D721Med (cell line): ENCODE measurements at regions not wholly inside any gene's neighbourhood (a gene's known extent, or its start where the extent isn't known, plus 50 kb on each side); places are given as distances from the start of the nearest gene placed in this dataset.

ENCODE experiments used
- DNase-seq: peaks from one replicate; pipeline ENCODE4 v3.0.0; 2011; ENCODE audit warnings: low spot score; ENCODE audit not compliant: insufficient read length
- FAIRE-seq: peaks from 2 replicates; lab custom pipeline; 2011; peaks lifted over from hg19 to GRCh38; lab: Jason Lieb, UNC
- TF ChIP-seq, protein P1 (sequence below): IDR thresholded peaks from 2 replicates; pipeline ENCODE4 v1.5.1; 2012; ENCODE audit warnings: mild to moderate bottlenecking, control low read depth; ENCODE audit not compliant: insufficient read depth; ENCODE audit errors: missing control alignments

DNA sequence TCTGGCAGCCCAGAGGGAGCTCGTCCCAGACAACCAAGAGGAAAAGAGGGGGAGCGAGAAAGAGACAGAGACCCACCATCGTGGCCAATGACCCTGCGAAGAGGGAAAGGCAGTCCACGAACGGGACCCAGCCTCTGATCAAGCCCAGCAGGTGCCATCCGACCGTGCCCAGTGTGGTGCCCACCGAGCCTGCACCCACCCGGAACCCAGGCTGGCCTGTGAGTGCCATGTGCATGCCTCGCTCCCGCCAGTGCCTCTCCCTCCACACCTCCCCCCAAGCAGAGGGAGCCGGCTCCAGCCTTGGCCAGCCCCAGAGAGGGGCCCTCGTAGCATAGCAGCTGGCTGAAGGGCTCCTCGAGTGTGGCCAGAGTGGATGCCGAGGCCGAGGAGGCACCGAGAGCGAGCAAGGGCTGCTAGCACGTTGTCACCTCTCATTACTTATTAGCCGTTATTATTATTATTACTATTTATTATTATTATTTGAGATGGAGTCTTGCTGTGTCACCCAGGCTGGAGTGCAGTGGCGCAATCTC lies 130.7 kb upstream of the CHRM3 start:
- TF ChIP-seq, protein P1, sequence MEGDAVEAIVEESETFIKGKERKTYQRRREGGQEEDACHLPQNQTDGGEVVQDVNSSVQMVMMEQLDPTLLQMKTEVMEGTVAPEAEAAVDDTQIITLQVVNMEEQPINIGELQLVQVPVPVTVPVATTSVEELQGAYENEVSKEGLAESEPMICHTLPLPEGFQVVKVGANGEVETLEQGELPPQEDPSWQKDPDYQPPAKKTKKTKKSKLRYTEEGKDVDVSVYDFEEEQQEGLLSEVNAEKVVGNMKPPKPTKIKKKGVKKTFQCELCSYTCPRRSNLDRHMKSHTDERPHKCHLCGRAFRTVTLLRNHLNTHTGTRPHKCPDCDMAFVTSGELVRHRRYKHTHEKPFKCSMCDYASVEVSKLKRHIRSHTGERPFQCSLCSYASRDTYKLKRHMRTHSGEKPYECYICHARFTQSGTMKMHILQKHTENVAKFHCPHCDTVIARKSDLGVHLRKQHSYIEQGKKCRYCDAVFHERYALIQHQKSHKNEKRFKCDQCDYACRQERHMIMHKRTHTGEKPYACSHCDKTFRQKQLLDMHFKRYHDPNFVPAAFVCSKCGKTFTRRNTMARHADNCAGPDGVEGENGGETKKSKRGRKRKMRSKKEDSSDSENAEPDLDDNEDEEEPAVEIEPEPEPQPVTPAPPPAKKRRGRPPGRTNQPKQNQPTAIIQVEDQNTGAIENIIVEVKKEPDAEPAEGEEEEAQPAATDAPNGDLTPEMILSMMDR: no peak
- no peak for FAIRE-seq

DNA sequence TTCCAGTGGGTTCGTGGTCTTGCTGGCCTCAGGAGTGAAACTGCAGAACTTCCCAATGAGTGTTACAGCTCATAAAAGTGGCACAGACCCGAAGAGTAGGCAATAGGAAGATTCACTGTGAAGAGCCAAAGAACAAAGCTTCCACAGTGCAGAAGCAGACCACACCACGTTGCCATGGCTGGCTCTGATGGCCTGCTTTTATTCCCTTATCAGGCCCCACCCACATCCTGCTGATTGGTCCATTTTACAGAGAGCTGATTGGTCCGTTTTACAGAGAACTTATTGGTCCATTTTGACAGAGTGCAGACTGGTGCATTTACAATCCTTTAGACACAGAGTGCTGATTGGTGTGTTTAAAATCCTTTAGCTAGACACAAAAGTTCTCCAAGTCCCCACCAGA lies 131.4 kb upstream of the CHRM3 start:
- FAIRE-seq: no peak
- DNase-seq: no peak
- TF ChIP-seq, protein P1: no peak

More for the DNA sequence above, 130.7 kb upstream of the CHRM3 start:
- no peak for DNase-seq

DNA sequence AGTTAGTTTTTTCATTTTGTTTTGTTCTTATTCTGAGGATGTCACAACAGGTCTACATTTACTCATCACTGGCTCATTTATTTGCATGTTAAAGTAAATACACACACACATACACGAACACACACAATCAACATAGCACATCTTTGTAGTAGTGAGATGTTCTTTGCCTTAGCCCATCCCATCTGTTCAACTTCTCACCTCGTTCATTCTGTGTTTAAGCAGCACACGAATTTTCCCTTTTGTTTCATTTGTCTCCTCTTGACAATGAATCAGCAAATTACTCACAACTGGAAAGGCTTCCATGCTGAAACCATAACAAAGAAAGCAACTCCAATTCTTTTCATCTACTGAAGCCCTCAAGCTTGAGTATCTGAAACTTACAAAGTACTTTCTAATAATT lies 133.3 kb upstream of the CHRM3 start:
- DNase-seq (no peak), FAIRE-seq (peak; percentile 44)
- TF ChIP-seq, protein P1: no peak

DNA sequence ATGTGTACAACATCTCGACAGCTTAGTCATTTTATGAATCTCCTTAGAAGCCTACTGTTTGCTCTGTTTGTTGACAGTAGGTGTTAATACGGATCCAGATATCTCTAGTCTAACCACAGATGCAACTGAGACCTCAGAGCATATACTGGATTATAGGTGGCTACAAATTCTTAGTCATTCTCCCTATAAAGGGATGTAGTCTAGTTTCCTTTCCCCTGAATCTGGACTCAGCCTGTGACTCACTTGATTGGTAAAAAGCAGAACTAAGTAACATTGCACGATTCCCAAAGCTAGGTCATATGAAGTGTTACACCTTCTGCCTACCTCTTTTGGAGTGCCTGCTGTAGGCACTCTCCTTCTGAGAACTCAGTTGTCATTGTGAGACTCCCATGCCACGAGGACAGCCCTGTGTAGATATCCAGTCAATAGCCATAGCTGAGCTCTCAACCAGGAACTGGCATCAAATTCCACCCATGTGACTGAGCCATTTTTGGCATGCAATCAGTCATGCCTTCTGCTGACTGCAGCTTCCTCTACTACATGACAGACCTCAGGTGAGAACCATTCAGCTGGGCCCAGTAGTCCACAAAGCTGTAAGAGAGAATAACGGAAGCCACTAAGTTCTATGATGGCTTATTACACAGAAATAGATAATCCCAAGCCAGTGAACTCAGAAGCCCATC lies 135.9 kb upstream of the CHRM3 start:
- DNase-seq: no peak
- TF ChIP-seq, protein P1: no peak
- peak; percentile 6 for FAIRE-seq

DNA sequence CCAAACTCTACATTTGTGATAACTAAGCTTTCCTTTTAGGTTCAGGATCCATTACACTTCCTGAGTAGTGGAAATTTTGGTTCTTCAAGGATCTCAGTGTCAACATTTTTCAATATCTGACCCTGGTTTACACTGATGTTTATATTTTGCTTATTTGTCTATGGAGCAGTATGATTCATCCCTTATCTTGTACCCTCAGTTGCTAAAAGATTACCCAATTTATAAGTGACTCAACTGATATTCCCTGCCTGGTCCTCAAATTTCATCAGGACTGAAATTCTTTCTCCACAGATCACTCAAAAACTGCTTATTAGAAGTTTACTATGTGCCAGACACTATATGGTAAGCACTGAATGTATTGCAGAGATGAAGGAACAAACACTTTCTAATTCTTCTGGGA lies 139.1 kb upstream of the CHRM3 start:
- DNase-seq: no peak
- FAIRE-seq: peak; percentile 84
- TF ChIP-seq, protein P1: no peak

DNA sequence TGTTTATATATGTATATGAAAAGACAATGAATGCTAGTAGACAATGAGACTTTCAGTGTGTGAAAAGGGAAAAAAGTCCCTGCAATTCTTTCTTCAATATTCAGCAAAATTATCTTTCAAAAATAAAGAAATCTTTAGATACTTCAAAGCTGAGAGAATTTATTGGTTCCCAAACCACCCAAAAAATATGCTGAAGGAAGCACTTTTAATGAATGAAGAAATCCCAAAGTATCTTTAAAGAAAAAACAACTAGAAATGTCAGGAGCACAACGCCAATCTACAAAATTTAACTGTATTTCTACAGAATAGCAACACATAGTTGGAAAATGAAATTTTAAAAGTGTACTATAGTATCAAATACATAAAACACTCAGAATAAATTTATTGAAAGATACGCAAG lies 142.3 kb upstream of the CHRM3 start:
- FAIRE-seq (peak; percentile 55), DNase-seq (no peak)
- TF ChIP-seq, protein P1: no peak

DNA sequence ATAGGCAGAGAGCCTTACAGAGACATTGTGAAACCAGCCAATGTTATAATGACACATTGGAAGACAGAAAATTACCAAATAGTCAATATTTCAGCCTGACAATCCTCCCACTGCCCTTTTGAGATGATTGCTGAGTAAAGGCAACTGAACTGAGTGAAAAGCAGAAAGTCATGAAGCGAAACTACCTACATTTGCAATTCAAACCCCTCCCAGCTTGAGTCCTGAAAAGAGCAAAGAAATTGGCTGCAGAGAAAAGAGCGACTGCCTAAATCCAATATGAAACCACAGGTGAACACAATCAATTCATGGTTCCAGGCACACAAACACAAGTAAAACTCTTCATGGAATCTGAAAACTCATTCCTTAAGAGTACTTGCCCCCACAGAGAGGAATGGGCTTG lies 143.4 kb upstream of the CHRM3 start:
- DNase-seq (no peak), FAIRE-seq (no peak)
- TF ChIP-seq, protein P1: no peak
